HFFc6 (cell line): ENCODE measurements at regions not wholly inside any gene's neighbourhood (a gene's known extent, or its start where the extent isn't known, plus 50 kb on each side); places are given as distances from the start of the nearest gene placed in this dataset.
A peak's percentile ranks its signal among the peaks of the same experiment; 100 is the strongest.
"Not testable (repeated sequence)": the region's sequence is repeated elsewhere in the genome, so short reads cannot be mapped to it uniquely, and the experiment has no call there.

Source experiments
- DNase-seq: peaks from one replicate; pipeline ENCODE4 v3.0.0-alpha.2; 2018
- H3K27ac Mint-ChIP-seq: 2 replicates; pipeline ENCODE4 v1.8.0; 2020; ENCODE audit warnings: mild to moderate bottlenecking, mixed read lengths
- H3K27me3 Mint-ChIP-seq: 2 replicates; pipeline ENCODE4 v1.8.0; 2021; ENCODE audit warnings: mild to moderate bottlenecking, moderate library complexity, mixed read lengths; ENCODE audit not compliant: insufficient read depth
- H3K36me3 Mint-ChIP-seq: 2 replicates; pipeline ENCODE4 v1.8.0; 2021; ENCODE audit warnings: low read depth, mixed read lengths
- H3K4me1 Mint-ChIP-seq: 2 replicates; pipeline ENCODE4 v1.8.0; 2020; ENCODE audit warnings: low read depth, mixed read lengths
- H3K4me3 Mint-ChIP-seq: 2 replicates; pipeline ENCODE4 v1.8.0; 2020; ENCODE audit warnings: mild to moderate bottlenecking, moderate library complexity, mixed read lengths
- H3K9me3 Mint-ChIP-seq: 2 replicates; pipeline ENCODE4 v1.8.0; 2020; ENCODE audit warnings: mild to moderate bottlenecking, mixed read lengths
- CTCF ChIP-seq: fragments of 200-600 bp; sonication (generic); IDR thresholded peaks from 2 replicates; pipeline ENCODE4 v1.5.0; 2021; ENCODE audit warnings: antibody characterized with exemption, mild to moderate bottlenecking

GRCh38 chrX:8003147-8003883 is 76.1 kb upstream of the PNPLA4 start:
- no peak for DNase-seq
- H3K36me3 Mint-ChIP-seq = no peaks in the 10 kb centered on the region
- no peaks in the 10 kb centered on the region for H3K9me3 Mint-ChIP-seq
- H3K27me3 Mint-ChIP-seq = peaks cover 6% of the 10 kb centered on the region; the same call in 1 of the 2 replicates
- H3K4me1 Mint-ChIP-seq = no peaks in the 10 kb centered on the region; the same call in 1 of the 2 replicates
- no peak for TF ChIP-seq CTCF
- H3K27ac Mint-ChIP-seq = no peak overlapping the region
- no peak overlapping the region for H3K4me3 Mint-ChIP-seq

GRCh38 chrX:7996851-7997250 is 69.6 kb upstream of the PNPLA4 start:
- peaks cover 7% of the 10 kb centered on the region for H3K4me1 Mint-ChIP-seq
- H3K27ac Mint-ChIP-seq = no peak overlapping the region
- no peak for TF ChIP-seq CTCF
- no peak overlapping the region for H3K4me3 Mint-ChIP-seq
- no peaks in the 10 kb centered on the region for H3K9me3 Mint-ChIP-seq
- H3K36me3 Mint-ChIP-seq = no peaks in the 10 kb centered on the region
- DNase-seq = no peak
- peaks cover 7% of the 10 kb centered on the region; the same call in 1 of the 2 replicates for H3K27me3 Mint-ChIP-seq

- Mint-ChIP-seq H3K27ac (no peak overlapping the region), H3K36me3 (no peaks in the 10 kb centered on the region), H3K27me3 (peaks cover 7% of the 10 kb centered on the region; the same call in 1 of the 2 replicates), H3K4me3 (no peak overlapping the region), H3K4me1 (peaks cover 11% of the 10 kb centered on the region), H3K9me3 (no peaks in the 10 kb centered on the region)
- DNase-seq = peak; percentile 10
- peak; percentile 77 for TF ChIP-seq CTCF
Observed at GRCh38 chrX:7996414-7996813, 69.2 kb upstream of the PNPLA4 start.

GRCh38 chrX:7993873-7994272 is 66.7 kb upstream of the PNPLA4 start:
- peaks cover 2% of the 10 kb centered on the region; the same call in 1 of the 2 replicates for H3K27me3 Mint-ChIP-seq
- H3K27ac Mint-ChIP-seq = no peak overlapping the region
- H3K36me3 Mint-ChIP-seq = no peaks in the 10 kb centered on the region
- H3K4me3 Mint-ChIP-seq = no peak overlapping the region
- TF ChIP-seq CTCF = no peak
- no peaks in the 10 kb centered on the region for H3K9me3 Mint-ChIP-seq
- H3K4me1 Mint-ChIP-seq = peaks cover 31% of the 10 kb centered on the region
- no peak for DNase-seq

- peak; percentile 69 for DNase-seq
- H3K9me3 Mint-ChIP-seq, H3K27me3 Mint-ChIP-seq, H3K36me3 Mint-ChIP-seq: not testable (repeated sequence)
- Mint-ChIP-seq H3K27ac (peak overlapping the region; percentile 90), H3K4me3 (peak overlapping the region; percentile 74), H3K4me1 (peaks cover 74% of the 10 kb centered on the region)
Observed at GRCh38 chrX:7988013-7988759, 61.0 kb upstream of the PNPLA4 start.
